B cell (primary cell): ENCODE measurements at regions not wholly inside any gene's neighbourhood (a gene's known extent, or its start where the extent isn't known, plus 50 kb on each side); places are given as distances from the start of the nearest gene placed in this dataset.

Source experiments
- EZH2 ChIP-seq: IDR thresholded peaks from 2 replicates; pipeline ENCODE4 v1.6.1; 2012; ENCODE audit warnings: borderline replicate concordance, low read depth, mild to moderate bottlenecking, moderate library complexity, low read length; ENCODE audit not compliant: insufficient read depth, poor library complexity, severe bottlenecking
- TF ChIP-seq, protein P1 (sequence below): fragments of 200-600 bp; IDR thresholded peaks from one replicate; pipeline ENCODE4 v1.8.0; 2022; ENCODE audit warnings: antibody characterized with exemption, mild to moderate bottlenecking

DNA sequence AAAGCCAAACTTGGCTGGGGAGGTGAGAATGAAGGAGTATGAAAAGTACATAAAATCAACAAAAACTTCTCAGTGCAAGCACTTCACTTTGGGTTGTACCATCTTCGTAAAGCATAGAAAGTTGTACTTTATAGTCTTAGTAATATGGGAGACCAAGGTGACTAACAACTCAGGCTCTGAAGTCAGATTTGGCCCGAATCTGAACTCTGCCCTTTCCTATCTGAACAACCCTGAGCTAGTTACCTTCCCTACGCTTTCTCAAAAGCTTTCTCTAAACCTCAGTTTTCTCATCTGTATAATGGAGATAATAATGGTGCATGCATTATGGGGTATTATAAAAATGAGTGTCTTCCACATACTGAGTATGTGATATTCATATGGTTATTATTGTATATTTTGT is 285.4 kb upstream of the UMPS start:
- TF ChIP-seq, protein P1, sequence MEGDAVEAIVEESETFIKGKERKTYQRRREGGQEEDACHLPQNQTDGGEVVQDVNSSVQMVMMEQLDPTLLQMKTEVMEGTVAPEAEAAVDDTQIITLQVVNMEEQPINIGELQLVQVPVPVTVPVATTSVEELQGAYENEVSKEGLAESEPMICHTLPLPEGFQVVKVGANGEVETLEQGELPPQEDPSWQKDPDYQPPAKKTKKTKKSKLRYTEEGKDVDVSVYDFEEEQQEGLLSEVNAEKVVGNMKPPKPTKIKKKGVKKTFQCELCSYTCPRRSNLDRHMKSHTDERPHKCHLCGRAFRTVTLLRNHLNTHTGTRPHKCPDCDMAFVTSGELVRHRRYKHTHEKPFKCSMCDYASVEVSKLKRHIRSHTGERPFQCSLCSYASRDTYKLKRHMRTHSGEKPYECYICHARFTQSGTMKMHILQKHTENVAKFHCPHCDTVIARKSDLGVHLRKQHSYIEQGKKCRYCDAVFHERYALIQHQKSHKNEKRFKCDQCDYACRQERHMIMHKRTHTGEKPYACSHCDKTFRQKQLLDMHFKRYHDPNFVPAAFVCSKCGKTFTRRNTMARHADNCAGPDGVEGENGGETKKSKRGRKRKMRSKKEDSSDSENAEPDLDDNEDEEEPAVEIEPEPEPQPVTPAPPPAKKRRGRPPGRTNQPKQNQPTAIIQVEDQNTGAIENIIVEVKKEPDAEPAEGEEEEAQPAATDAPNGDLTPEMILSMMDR, result no peak
- TF ChIP-seq EZH2, result no peak
